ENCODE measurements at regions not wholly inside any gene's neighbourhood (a gene's known extent, or its start where the extent isn't known, plus 50 kb on each side); places are given as distances from the start of the nearest gene placed in this dataset.

GRCh38 chrX:22800806-22801205, 199.0 kb upstream of the DDX53 start:
- no peak for TF ChIP-seq CTCF (IDR thresholded peaks at IDR 0.05 in 4 of 5, conservative IDR thresholded peaks at IDR 0.05 in 1 of 5)
- TF ChIP-seq POLR2A (IDR thresholded peaks at IDR 0.05), result no peak

All from gastrocnemius medialis (tissue), 4 donors.